ENCODE measurements at regions not wholly inside any gene's neighbourhood (a gene's known extent, or its start where the extent isn't known, plus 50 kb on each side); places are given as distances from the start of the nearest gene placed in this dataset.

DNA sequence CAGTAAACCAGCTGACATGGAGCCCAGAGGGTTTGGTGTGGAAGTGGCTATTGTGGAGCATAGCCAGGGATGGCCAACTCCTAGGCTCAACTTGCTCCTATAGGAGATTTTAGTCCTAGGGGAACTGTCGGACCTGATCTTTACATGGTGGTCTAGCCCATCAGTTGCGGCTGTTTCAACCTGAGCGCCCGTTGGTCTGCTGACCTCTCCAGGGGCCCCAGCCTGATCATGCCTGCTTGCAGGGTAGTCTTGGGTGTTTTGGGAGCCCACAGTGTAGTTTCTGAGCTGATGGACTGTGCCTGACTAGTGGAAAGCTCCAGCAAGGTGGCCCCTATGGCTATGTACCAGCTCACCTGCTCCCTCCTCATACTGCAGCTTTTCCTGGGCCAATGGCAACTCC lies 597.0 kb downstream of the IQCM start:
- H3K36me3 ChIP-seq: no peaks in the 10 kb centered on the region
- TF ChIP-seq, protein P1, sequence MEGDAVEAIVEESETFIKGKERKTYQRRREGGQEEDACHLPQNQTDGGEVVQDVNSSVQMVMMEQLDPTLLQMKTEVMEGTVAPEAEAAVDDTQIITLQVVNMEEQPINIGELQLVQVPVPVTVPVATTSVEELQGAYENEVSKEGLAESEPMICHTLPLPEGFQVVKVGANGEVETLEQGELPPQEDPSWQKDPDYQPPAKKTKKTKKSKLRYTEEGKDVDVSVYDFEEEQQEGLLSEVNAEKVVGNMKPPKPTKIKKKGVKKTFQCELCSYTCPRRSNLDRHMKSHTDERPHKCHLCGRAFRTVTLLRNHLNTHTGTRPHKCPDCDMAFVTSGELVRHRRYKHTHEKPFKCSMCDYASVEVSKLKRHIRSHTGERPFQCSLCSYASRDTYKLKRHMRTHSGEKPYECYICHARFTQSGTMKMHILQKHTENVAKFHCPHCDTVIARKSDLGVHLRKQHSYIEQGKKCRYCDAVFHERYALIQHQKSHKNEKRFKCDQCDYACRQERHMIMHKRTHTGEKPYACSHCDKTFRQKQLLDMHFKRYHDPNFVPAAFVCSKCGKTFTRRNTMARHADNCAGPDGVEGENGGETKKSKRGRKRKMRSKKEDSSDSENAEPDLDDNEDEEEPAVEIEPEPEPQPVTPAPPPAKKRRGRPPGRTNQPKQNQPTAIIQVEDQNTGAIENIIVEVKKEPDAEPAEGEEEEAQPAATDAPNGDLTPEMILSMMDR (IDR thresholded peaks at IDR 0.05): no peak
- H3K4me3 ChIP-seq: no peak overlapping the region
- no peaks in the 10 kb centered on the region for H3K9me3 ChIP-seq
- DNase-seq (ENCODE audit: low spot score) (no peak), ATAC-seq (ENCODE audit: insufficient number of reproducible peaks, low FRiP score, low read depth) (no peak)
- no peaks in the 10 kb centered on the region for H3K27me3 ChIP-seq (replicated peaks; ENCODE audit: insufficient read depth)
- H3K4me1 ChIP-seq (ENCODE audit: control insufficient read depth in 1 of 2, low read depth in 2 of 2): no peaks in the 10 kb centered on the region
- no peak overlapping the region for H3K27ac ChIP-seq

DNA sequence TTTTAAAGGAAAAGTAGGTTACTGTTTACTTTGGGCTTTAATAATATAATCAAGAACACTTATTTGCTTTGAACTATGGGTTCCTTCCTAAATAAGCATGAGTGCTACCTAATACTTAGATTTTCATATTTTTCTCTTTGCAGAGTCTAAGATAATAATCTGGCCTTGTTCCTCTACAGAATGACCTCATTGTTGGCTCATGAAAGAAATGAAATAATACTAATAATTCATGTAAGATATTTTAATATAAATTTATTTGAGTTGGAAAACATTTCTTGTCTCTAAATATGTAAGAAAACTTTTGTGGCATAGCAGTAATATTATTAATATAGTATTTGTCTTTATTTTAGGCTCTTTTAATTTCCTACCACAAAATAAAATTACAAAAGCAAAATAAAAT lies 601.3 kb downstream of the IQCM start:
- no peak overlapping the region for H3K27ac ChIP-seq
- no peaks in the 10 kb centered on the region for H3K36me3 ChIP-seq
- no peak for ATAC-seq (ENCODE audit: insufficient number of reproducible peaks, low FRiP score, low read depth)
- no peaks in the 10 kb centered on the region for H3K27me3 ChIP-seq (replicated peaks; ENCODE audit: insufficient read depth)
- no peak for DNase-seq (ENCODE audit: low spot score)
- TF ChIP-seq, protein P1 (IDR thresholded peaks at IDR 0.05): no peak
- H3K4me1 ChIP-seq (ENCODE audit: control insufficient read depth in 1 of 2, low read depth in 2 of 2): no peaks in the 10 kb centered on the region
- H3K4me3 ChIP-seq: no peak overlapping the region
- H3K9me3 ChIP-seq: no peaks in the 10 kb centered on the region

- ATAC-seq (ENCODE audit: insufficient number of reproducible peaks, low FRiP score, low read depth) (no peak), DNase-seq (ENCODE audit: low spot score) (no peak)
- Histone ChIP-seq H3K9me3 (no peaks in the 10 kb centered on the region), H3K27me3 (replicated peaks; ENCODE audit: insufficient read depth) (no peaks in the 10 kb centered on the region), H3K36me3 (no peaks in the 10 kb centered on the region), H3K27ac (no peak overlapping the region), H3K4me3 (no peak overlapping the region), H3K4me1 (ENCODE audit: control insufficient read depth in 1 of 2, low read depth in 2 of 2) (no peaks in the 10 kb centered on the region)
- TF ChIP-seq, protein P1 (IDR thresholded peaks at IDR 0.05): no peak
These were observed 603.8 kb downstream of the IQCM start for GRCh38 chr4:149211876-149212275.

- Histone ChIP-seq H3K4me1 (ENCODE audit: control insufficient read depth in 1 of 2, low read depth in 2 of 2) (no peaks in the 10 kb centered on the region), H3K36me3 (no peaks in the 10 kb centered on the region), H3K4me3 (no peak overlapping the region), H3K27me3 (replicated peaks; ENCODE audit: insufficient read depth) (no peaks in the 10 kb centered on the region), H3K27ac (no peak overlapping the region), H3K9me3 (no peaks in the 10 kb centered on the region)
- TF ChIP-seq, protein P1 (IDR thresholded peaks at IDR 0.05): no peak
- no peak for DNase-seq (ENCODE audit: low spot score)
- no peak for ATAC-seq (ENCODE audit: insufficient number of reproducible peaks, low FRiP score, low read depth)
These were observed 612.2 kb downstream of the IQCM start for GRCh38 chr4:149203256-149204001.

- no peak for ATAC-seq (ENCODE audit: insufficient number of reproducible peaks, low FRiP score, low read depth)
- Histone ChIP-seq H3K4me3 (no peak overlapping the region), H3K27me3 (replicated peaks; ENCODE audit: insufficient read depth) (no peaks in the 10 kb centered on the region)
These were observed 613.5 kb downstream of the IQCM start for GRCh38 chr4:149202117-149202516.

More at GRCh38 chr4:149202117-149202516, 613.5 kb downstream of the IQCM start:
- Histone ChIP-seq H3K9me3 (no peaks in the 10 kb centered on the region), H3K27ac (no peak overlapping the region), H3K4me1 (ENCODE audit: control insufficient read depth in 1 of 2, low read depth in 2 of 2) (no peaks in the 10 kb centered on the region), H3K36me3 (no peaks in the 10 kb centered on the region)
- no peak for DNase-seq (ENCODE audit: low spot score)
- TF ChIP-seq, protein P1 (IDR thresholded peaks at IDR 0.05): no peak

Measured in thoracic aorta (tissue), 2 donors.